ENCODE measurements at regions not wholly inside any gene's neighbourhood (a gene's known extent, or its start where the extent isn't known, plus 50 kb on each side); places are given as distances from the start of the nearest gene placed in this dataset.

DNA sequence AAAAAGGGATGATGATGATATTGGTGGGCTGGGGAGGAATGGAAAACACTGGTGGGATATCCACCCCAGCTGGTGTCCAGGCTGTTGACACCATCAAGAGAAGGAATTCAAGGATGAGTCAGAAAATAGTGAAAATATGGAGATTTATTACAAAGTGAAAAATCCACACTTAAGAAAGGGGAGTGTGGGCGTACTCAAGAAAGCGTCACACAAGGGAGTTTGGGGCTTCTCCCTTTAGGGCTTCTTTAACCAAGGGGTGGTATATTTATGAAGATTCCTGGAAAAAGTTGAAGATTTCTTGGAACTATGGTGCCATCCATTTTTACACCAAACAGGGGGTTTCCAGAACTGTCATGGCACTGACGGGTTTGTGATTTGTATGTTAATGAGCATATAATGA lies 63.1 kb upstream of the ARID2 start:
- no peak for TF ChIP-seq SP1 (IDR thresholded peaks at IDR 0.05)
- no peak for TF ChIP-seq NFRKB (IDR thresholded peaks at IDR 0.05)
- no peak for TF ChIP-seq ZNF384 (IDR thresholded peaks at IDR 0.05)
- TF ChIP-seq FOXK2 (IDR thresholded peaks at IDR 0.05): no peak
- no peak for TF ChIP-seq ARNT (IDR thresholded peaks at IDR 0.05)
- TF ChIP-seq HDGF (IDR thresholded peaks at IDR 0.05; ENCODE audit: borderline replicate concordance): no peak
- TF ChIP-seq TARDBP (IDR thresholded peaks at IDR 0.05): no peak
- no peak for TF ChIP-seq L3MBTL2 (conservative IDR thresholded peaks at IDR 0.05)
- TF ChIP-seq LEF1 (IDR thresholded peaks at IDR 0.05; ENCODE audit: borderline replicate concordance): no peak
- no peak for TF ChIP-seq CTBP1 (IDR thresholded peaks at IDR 0.05; ENCODE audit: borderline replicate concordance)
- TF ChIP-seq FOXA1 (IDR thresholded peaks at IDR 0.05): no peak
- TF ChIP-seq ELF4 (IDR thresholded peaks at IDR 0.05): no peak
- TF ChIP-seq SUZ12 (IDR thresholded peaks at IDR 0.05): no peak
- TF ChIP-seq BHLHE40 (IDR thresholded peaks at IDR 0.05; ENCODE audit: borderline replicate concordance): no peak
